COLO668 (cell line): ENCODE measurements at regions not wholly inside any gene's neighbourhood (a gene's known extent, or its start where the extent isn't known, plus 50 kb on each side); places are given as distances from the start of the nearest gene placed in this dataset.
"Not testable (repeated sequence)": the region's sequence is repeated elsewhere in the genome, so short reads cannot be mapped to it uniquely, and the experiment has no call there.

Experiments used
- DNase-seq: peaks from one replicate; lab custom pipeline; 2025; ENCODE audit not compliant: unreplicated experiment; lab: John Stamatoyannopoulos, UW

DNA sequence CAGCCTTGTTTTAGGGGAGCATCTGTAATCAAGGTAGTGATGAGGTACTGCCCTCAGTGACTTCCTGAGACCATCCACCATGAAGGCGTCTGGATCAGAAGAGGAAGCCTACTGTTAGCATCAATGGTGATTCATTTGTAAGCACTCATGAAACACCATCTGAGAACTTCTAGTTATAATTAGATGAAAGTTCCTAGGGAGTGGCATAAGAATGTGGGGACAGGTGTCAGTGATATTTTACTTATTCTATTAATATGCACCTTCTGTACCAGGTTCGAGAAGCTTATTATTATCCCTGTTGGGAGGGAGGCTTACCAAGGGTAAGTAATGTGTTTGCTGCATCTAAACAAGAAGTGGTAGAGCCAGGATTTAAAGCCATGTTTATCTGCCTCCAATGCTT lies 295.8 kb upstream of the TBL1XR1 start:
- DNase-seq: no peak

DNA sequence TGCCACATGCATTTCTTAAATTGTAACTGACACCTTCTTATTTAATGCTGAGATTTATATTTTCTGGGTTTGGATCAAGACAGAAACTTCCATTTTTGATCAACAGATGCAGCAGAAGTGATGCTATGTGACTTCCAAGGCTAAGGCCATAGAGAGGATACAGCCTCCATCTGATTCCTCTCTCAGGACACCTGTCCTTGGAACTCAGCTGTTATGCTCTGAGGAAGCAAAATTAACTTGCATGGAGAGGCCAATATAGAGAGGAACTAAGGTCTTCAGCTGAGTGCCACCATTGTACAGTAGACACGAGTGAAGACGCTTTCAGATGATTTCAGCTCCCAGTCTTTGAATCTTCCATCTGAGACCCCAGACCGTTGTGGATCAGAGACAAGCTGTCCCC lies 296.9 kb upstream of the TBL1XR1 start:
- DNase-seq: no peak

DNA sequence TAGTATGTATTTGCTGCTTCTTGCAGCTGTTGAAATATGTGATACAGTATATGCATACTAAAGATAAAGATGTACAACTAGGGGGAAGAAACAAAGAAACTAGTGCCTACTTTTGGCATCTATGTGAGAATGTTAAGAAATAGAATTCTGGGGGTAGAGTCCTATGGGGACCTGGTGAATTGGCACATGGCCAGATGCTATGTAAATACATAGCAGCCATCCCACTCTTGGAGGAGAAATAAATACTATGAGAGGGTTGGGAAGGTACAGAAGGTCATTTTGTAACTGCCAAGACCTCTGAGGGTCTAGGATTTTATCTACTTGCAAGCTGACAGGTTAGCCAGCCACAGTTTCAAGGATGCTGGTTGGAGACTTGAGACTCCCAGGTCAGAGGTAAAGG lies 298.3 kb upstream of the TBL1XR1 start:
- peak; percentile 1 for DNase-seq

DNA sequence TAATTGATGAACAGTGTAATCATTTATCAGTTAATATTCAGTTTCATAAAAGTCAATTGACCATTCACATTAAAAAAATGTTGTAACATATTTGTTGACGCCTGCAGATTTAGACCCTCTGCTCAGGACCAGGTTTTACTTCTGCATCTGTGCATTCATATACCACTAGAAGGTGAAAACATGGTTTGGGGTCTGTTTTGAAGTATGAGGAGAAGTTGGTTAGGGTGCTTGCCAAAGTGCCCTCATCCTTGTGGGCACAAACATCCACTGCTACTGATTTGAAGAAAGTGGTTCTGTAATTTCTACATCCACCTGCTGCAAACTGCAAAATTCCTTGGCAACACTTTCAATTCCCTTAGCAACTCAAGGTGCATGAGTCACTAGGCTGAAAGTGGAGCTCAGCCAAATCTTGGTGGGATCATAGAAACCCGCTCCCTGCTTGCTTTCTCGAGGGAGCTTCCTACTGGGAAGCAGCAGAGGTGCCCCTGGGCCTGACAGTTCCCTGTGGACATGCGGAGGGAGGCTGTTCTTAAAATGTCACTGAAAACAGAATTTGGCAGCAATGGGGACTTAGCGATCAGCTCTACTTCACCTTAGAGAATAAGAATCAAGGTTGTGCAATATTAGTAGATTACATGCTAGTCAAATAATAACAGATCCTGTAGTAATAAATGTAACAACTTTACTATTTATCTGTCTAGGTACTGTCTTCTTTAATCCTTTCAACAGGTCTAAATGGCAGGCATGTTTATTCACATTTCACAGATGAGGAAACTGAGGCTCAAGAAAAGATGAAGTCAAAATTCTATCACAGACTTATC lies 301.0 kb upstream of the TBL1XR1 start:
- no peak for DNase-seq

GRCh38 chr3:177499039-177499438 lies 301.8 kb upstream of the TBL1XR1 start:
- DNase-seq: not testable (repeated sequence)

GRCh38 chr3:177499779-177500423 lies 302.6 kb upstream of the TBL1XR1 start:
- DNase-seq: no peak

DNA sequence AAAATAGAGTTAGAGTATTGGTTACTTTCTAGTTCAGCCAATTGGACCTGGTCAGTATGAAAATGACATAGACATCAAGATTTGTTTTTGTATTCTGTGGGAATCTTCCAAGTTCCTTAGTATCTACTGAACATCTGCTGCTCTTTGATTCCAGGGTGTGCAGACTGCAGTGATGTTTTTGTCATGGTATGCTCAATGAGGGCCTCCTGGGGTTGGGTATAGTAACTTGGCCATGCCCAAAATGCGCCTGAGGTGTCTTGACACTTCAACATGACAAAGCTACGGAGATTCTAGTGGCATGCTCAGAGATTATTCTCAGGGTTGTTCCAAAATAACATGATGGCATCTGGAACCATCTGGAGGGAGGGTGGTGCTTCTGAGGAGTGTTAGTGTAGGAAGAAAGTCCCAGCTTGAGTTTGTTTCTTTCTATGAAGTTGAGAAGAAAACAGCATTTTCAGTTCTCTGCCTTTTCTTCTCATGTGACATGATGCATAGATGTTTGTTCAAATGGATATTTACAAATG lies 313.5 kb upstream of the TBL1XR1 start:
- DNase-seq: no peak

- no peak for DNase-seq
Measured at GRCh38 chr3:177512945-177513814, 315.9 kb upstream of the TBL1XR1 start.

GRCh38 chr3:177513815-177514610 lies 316.7 kb upstream of the TBL1XR1 start:
- no peak for DNase-seq

GRCh38 chr3:177514611-177515499 lies 317.6 kb upstream of the TBL1XR1 start:
- DNase-seq: no peak

GRCh38 chr3:177515786-177516157 lies 318.5 kb upstream of the TBL1XR1 start:
- DNase-seq: no peak

DNA sequence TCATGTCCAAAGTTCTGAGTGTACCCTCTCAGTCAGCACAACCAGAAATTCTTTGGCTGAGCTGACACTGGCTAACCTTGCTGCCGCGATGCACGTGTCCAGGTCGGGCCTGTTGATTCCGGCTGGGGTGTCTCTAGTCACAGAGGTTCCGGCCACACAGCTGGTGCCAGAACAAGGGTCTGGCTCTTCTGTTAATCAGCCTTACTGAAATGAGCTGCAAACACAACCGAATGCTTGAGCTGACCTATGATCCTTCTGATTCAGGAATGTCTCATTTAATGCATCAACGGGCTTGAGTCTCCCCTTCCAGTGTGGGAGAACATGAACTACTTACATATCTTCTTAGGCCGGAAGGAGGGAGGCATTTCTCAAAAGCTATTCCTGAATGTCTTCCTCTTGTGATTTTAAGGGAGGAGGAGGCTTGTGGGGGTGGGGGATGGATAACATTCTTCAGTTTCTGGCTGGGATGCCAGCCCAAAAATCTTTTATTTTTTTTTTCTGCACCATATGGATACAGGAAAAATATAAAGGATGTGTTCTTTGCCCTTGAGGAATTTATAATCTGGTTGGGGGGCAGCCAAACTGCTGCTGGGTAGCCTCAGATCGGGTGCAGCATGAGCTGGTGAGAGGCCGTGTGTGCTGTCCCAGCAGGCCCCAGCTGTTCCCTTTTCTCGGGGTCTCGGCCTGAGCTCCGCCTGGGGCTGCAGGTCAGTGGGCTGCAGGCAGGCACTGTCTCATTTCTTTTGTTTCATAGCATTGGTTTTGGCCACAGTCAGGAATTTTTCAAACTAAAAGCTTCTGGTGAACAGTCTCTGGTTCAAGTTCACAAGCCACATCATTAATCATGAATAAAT lies 319.1 kb upstream of the TBL1XR1 start:
- DNase-seq: no peak

DNA sequence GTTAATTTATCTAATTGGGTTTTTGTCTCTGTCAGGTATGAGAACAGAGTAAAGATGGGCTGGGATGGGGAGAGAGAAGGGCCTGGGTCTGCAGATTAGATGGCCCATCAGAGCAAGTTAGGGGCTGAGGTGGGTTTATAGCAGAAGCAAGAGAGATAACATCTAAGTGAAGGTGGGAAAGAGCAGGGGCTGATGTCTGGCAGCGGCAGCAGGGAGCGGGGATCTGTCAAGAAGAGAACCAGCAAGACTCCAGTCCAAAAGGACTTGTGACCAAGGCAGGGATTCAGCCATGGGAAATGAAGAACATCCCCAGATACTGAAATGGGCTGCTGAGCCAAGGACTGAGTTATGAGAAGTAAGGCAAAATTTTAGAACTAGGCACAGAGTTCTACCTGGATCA lies 320.6 kb upstream of the TBL1XR1 start:
- DNase-seq: no peak

DNA sequence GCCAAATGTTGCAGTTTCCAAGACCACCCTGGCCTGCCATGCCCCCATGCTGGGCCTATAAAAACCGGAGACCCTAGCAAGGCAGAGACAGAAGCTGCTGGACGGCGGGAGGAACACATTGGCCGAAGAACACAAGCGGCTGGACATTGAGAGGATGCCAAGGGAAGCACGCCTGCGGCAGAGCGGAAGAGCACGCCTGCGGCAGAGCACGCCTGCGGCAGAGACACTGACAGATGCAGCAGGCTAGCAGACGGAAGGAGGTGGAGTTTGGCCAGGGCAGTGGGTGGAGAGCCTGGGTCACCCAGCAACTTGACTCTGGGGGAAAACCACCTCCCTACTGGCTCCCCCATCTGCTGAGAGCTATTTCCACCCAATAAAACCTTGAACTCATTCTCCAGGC lies 322.3 kb upstream of the TBL1XR1 start:
- no peak for DNase-seq

DNA sequence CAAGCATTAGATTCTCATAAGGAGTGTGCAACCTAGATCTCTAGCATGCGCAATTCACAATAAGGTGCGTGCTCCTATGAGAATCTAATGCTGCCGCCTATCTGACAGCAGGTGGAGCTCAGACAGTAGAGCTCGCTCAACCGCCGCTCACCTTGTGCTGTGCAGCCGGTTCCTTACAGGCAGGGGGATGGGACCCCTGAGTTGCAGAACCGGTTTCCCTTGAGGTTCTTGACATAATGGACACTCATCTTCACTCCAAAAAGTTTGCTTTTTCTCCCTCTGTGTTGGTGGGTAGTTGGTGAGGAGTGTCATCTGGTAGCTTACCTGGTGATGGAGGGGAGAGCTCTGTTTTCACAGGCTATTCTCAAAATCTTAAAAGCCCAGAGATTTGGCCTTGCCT lies 324.0 kb upstream of the TBL1XR1 start:
- DNase-seq: peak; percentile 24

DNA sequence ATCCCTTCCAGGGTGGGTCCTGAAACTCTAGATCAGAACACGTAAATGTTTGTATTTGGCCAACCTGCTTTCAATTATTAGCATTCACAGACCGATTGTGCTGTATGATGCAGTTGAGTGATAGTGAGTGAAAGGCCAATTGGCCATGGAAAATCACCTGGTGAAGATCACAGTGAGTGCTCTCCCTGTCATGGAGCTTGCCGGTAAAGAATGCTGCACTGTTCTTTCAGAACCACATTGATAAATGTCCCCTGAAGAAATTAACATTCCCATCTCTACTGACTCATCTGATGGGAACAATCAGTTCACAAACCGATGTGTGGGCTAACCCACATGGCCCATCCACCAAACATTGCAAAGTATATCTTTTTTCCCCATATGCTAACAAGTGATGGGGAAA lies 324.8 kb upstream of the TBL1XR1 start:
- no peak for DNase-seq

GRCh38 chr3:177523067-177523675 lies 325.9 kb upstream of the TBL1XR1 start:
- DNase-seq: no peak

DNA sequence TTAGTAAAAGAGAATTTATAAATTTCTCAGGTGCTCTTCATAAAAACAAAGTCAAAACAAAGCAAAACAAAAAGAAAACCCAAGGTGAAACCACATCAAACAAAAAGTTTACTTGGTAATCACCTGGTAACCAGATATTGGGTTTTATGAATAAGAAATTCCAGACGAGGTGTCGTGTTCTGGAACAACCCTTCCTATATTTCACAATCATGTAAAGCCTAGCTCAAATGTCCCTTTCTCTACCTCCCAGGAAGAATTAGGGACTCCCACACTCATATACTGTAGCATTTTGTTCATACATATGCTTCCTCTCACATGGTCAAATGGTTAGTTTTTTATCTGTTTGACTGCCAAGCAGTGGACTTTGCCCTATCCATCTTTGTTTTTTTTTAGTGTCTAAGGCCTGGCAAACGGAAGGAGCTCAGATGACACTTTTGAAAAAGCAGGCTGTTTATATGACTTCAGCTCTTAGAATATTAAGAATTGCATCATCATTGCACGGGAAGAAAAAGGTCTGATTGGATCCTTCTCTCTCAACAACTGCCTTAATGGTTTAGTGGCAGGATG lies 326.7 kb upstream of the TBL1XR1 start:
- peak; percentile 9 for DNase-seq
